Activated CD8-positive, alpha-beta T cell treated with anti-CD3 and anti-CD28 coated beads for 36 hours (primary cell): ENCODE measurements at regions not wholly inside any gene's neighbourhood (a gene's known extent, or its start where the extent isn't known, plus 50 kb on each side); places are given as distances from the start of the nearest gene placed in this dataset.

Experiments
- ATAC-seq: fragments of 200-7000 bp; cut with Tn5 transposase; one replicate; pipeline ENCODE4 v1.10.0; 2021; ENCODE audit warnings: mild to moderate bottlenecking, moderate library complexity
- CTCF ChIA-PET: fragments of 350-600 bp; sonication (Branson Sonifier 250); formaldehyde crosslinking; loops from one replicate; lab custom pipeline; 2021; ENCODE audit warnings: antibody characterized with exemption; lab: Charles Lee
- POLR2A ChIA-PET: fragments of 350-600 bp; sonication (Branson Sonifier 250); formaldehyde crosslinking; loops from one replicate; lab custom pipeline; 2021; ENCODE audit warnings: antibody characterized with exemption; lab: Charles Lee
- DNase-seq: peaks from one replicate; pipeline ENCODE4 v3.0.0-alpha.2; 2020
- H3K27ac Mint-ChIP-seq: one replicate; pipeline ENCODE4 v1.8.0; 2021; ENCODE audit warnings: mild to moderate bottlenecking, mixed read lengths
- H3K27me3 Mint-ChIP-seq: one replicate; pipeline ENCODE4 v1.8.0; 2021; ENCODE audit warnings: mixed read lengths
- H3K36me3 Mint-ChIP-seq: one replicate; pipeline ENCODE4 v1.8.0; 2021; ENCODE audit warnings: low read depth, mixed read lengths
- H3K4me1 Mint-ChIP-seq: one replicate; pipeline ENCODE4 v1.8.0; 2021; ENCODE audit warnings: low read depth, mixed read lengths
- H3K4me3 Mint-ChIP-seq: one replicate; pipeline ENCODE4 v1.8.0; 2021; ENCODE audit warnings: mild to moderate bottlenecking, moderate library complexity, mixed read lengths
- H3K9me3 Mint-ChIP-seq: one replicate; pipeline ENCODE4 v1.8.0; 2021; ENCODE audit warnings: mixed read lengths
- CTCF ChIP-seq: fragments of 200-600 bp; IDR thresholded peaks from one replicate; pipeline ENCODE4 v1.8.0; 2022; ENCODE audit warnings: antibody characterized with exemption, mild to moderate bottlenecking
- intact Hi-C: fragments of 100-400 bp; cut with micrococcal nuclease; formaldehyde crosslinking; loops from one replicate; pipeline ENCODE4 v1.10.0; 2022

DNA sequence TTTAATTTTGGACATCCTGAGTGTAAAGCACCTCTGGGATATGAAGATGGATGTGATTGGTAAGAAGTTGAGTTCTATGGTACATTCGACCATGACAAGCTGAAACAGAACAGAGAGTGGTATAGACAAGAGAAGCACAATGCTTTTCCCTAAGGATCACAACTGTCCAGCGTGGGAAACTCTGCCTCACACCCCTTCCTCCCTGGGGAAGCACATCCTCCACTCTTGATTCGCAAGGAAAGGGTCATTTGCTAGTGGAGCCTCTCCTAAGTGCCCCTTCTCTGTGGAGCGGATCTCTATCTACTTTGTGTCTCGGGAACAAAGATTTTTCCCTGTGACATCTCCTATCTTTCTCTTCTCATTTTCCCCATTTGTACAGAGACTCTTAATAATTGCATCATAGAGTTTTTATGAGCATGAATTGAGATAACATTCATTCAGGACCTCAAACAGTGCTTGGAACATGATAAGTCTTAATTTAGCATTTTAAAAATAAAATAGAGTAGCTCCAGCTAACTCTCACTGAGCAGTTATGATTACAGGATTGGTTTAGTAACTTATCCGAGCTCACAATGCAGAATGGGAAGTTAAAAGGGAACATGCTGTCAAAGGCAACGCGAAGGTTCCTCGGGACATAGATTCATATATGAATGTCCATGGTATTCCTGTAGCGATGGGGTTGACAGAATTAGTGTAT lies 775.2 kb downstream of the C6orf118 start:
- Mint-ChIP-seq H3K4me1 (no peaks in the 10 kb centered on the region), H3K27me3 (no peaks in the 10 kb centered on the region), H3K4me3 (no peak overlapping the region), H3K9me3 (peaks cover 7% of the 10 kb centered on the region), H3K36me3 (no peaks in the 10 kb centered on the region), H3K27ac (no peak overlapping the region)
- TF ChIP-seq CTCF = no peak
- CTCF ChIA-PET = no interaction called here
- intact Hi-C loops = no loop called here
- POLR2A ChIA-PET = no interaction called here
- no peak for ATAC-seq
- no peak for DNase-seq

GRCh38 chr6:164533045-164533362 lies 776.4 kb downstream of the C6orf118 start:
- Mint-ChIP-seq H3K4me1 (no peaks in the 10 kb centered on the region), H3K9me3 (peaks cover 4% of the 10 kb centered on the region), H3K27ac (no peak overlapping the region), H3K36me3 (no peaks in the 10 kb centered on the region), H3K27me3 (no peaks in the 10 kb centered on the region), H3K4me3 (no peak overlapping the region)
- ChIA-PET CTCF (no interaction called here), POLR2A (interaction anchor here (0.5 kb wide), 1 partner anchor 10 kb away, joined by 3 read pairs; no protein-coding TSS in a partner anchor)
- intact Hi-C loops = no loop called here
- DNase-seq (no peak), ATAC-seq (no peak)
- no peak for TF ChIP-seq CTCF

DNA sequence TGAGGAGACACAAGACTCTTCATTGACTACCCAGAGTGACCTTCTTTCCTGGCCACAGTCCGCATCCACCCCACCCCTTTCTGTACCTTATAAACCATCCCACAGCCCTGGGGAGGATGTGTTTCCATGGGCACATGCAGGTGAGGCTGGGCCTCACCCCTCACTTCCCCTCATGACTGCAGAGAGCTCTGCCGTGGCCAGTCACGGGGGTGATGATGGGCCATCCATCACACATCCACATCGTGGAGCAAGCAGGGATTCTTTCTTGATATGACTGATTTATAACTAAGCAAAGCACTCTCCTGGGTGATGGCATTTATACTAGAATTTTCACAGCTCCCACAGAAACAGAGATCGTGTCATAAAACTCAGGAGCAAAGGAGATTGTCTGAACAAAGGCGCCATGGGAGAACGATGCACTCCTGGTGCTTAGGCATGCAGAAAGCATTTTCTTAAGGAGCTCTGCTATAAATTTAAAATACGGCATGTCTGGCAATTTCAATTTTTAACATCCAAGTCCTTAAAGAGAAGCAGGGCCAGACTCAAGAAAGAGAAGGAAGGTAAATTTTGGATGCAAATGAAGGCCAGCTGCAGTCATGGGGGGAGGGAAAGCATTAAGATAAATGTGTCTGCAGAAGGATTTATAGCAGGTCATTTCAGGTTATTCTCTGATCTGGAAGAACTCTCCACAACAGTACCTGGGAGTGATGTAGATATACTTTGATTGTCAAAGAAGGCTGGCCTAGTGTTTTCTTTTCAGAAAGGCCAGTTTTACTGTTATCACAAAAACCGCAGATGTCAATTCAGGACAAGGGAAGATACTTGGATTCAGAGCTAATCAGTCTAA lies 777.0 kb downstream of the C6orf118 start:
- Mint-ChIP-seq H3K27ac (no peak overlapping the region), H3K36me3 (no peaks in the 10 kb centered on the region), H3K4me3 (no peak overlapping the region), H3K27me3 (no peaks in the 10 kb centered on the region), H3K4me1 (no peaks in the 10 kb centered on the region), H3K9me3 (peaks cover 2% of the 10 kb centered on the region)
- intact Hi-C loops = no loop called here
- TF ChIP-seq CTCF = no peak
- CTCF ChIA-PET = no interaction called here
- DNase-seq (no peak), ATAC-seq (no peak)
- POLR2A ChIA-PET = no interaction called here

- intact Hi-C loops = no loop called here
- ChIA-PET POLR2A (no interaction called here), CTCF (no interaction called here)
- TF ChIP-seq CTCF = no peak
- Mint-ChIP-seq H3K36me3 (no peaks in the 10 kb centered on the region), H3K4me3 (no peak overlapping the region), H3K27ac (no peak overlapping the region), H3K4me1 (no peaks in the 10 kb centered on the region), H3K9me3 (peaks cover 2% of the 10 kb centered on the region), H3K27me3 (no peaks in the 10 kb centered on the region)
- ATAC-seq = no peak
- DNase-seq = no peak
Observed at GRCh38 chr6:164531736-164532135, 777.7 kb downstream of the C6orf118 start.

- ChIA-PET CTCF (no interaction called here), POLR2A (no interaction called here)
- Mint-ChIP-seq H3K27me3 (no peaks in the 10 kb centered on the region), H3K4me1 (no peaks in the 10 kb centered on the region), H3K9me3 (peaks cover 7% of the 10 kb centered on the region), H3K27ac (no peak overlapping the region), H3K4me3 (no peak overlapping the region), H3K36me3 (no peaks in the 10 kb centered on the region)
- ATAC-seq (no peak), DNase-seq (no peak)
- TF ChIP-seq CTCF = no peak
- intact Hi-C loops = no loop called here
Observed at GRCh38 chr6:164528539-164528938, 780.9 kb downstream of the C6orf118 start.
